Tibial nerve (tissue), 4 donors: ENCODE measurements at regions not wholly inside any gene's neighbourhood (a gene's known extent, or its start where the extent isn't known, plus 50 kb on each side); places are given as distances from the start of the nearest gene placed in this dataset.

Source experiments
- DNase-seq, 2 donors: peaks; one replicate each; pipeline ENCODE4 v3.0.0-alpha.2; 2019; ENCODE audit warnings: low spot score in 2 of 2
- H3K27ac ChIP-seq, 4 donors: fragments of 200-600 bp; sonication (generic) in 3 of 4; one replicate each; pipeline ENCODE4 v1.5.1; 2017 to 2019; ENCODE audit warnings: mild to moderate bottlenecking in 1 of 4
- H3K27me3 ChIP-seq, 2 donors: fragments of 200-600 bp; sonication (generic) in 1 of 2; one replicate each; pipeline versions ENCODE4 v1.5.1 to v1.6.0; 2017 to 2019
- H3K36me3 ChIP-seq, 3 donors: fragments of 200-600 bp; sonication (generic); one replicate each; pipeline ENCODE4 v1.5.1; 2018 to 2019
- H3K4me1 ChIP-seq, 4 donors: fragments of 200-600 bp; sonication (generic) in 3 of 4; one replicate each; pipeline ENCODE4 v1.5.1; 2017 to 2019
- H3K4me3 ChIP-seq, 4 donors: fragments of 200-600 bp; sonication (generic) in 3 of 4; one replicate each; pipeline ENCODE4 v1.5.1; 2017 to 2019; ENCODE audit warnings: mild to moderate bottlenecking in 1 of 4, moderate library complexity in 1 of 4
- H3K9me3 ChIP-seq, 4 donors: fragments of 200-600 bp; sonication (generic) in 3 of 4; one replicate each; pipeline ENCODE4 v1.5.1; 2017 to 2019
- EP300 ChIP-seq, 2 donors: sonication (generic); formaldehyde crosslinking; IDR thresholded peaks; one replicate each; pipeline ENCODE4 v1.6.1; 2017; ENCODE audit warnings: antibody characterized with exemption in 2 of 2, mild to moderate bottlenecking in 1 of 2
- POLR2A ChIP-seq, 2 donors: fragments of 450-650 bp; IDR thresholded peaks; one replicate each; pipeline ENCODE4 v1.6.1; 2017; ENCODE audit warnings: antibody characterized with exemption in 2 of 2, mild to moderate bottlenecking in 2 of 2, moderate library complexity in 2 of 2
- WGBS, 2 donors: methylation state at CpG; one replicate each; pipeline ENCODE4 v1.1.5; 2018; 5-methylcytosine and 5-hydroxymethylcytosine counted together
- TF ChIP-seq, protein P1 (sequence below), 5 experiments: fragments of 200-600 bp in 3 of 5; fragments of 450-650 bp in 2 of 5; sonication (generic) in 3 of 5; IDR thresholded peaks; one replicate each; pipeline ENCODE4 v1.5.1; 2016 to 2019; ENCODE audit warnings: antibody characterized with exemption in 5 of 5, mild to moderate bottlenecking in 3 of 5, moderate library complexity in 2 of 5

DNA sequence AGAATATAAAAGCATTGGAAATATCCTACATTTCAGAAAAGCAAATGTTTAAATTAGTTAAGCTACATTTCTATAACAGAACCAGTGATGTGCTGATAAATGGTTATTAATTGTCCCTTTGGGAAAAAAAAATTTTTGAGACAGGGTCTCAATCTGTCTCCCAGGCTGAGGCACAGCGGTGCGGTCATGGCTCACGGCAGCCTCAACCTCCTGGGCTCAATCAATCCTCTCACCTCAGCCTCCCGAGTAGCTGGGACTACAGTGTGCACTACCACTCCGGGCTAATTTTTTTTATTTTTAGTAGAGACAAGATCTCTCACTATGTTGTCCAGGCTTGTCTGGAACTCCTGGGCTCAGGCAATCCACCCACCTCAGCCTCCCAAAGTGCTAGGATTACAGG is 194.8 kb upstream of the SALL3 start:
- WGBS, 2 donors: 89 to 91% methylated on average over 5 of the region's 5 CpGs
- Histone ChIP-seq H3K9me3 (no peaks in the 10 kb centered on the region), H3K27ac (no peak overlapping the region), H3K27me3 (no peaks in the 10 kb centered on the region), H3K36me3 (no peaks in the 10 kb centered on the region), H3K4me1 (no peaks in the 10 kb centered on the region), H3K4me3 (no peak overlapping the region)
- TF ChIP-seq, protein P1, sequence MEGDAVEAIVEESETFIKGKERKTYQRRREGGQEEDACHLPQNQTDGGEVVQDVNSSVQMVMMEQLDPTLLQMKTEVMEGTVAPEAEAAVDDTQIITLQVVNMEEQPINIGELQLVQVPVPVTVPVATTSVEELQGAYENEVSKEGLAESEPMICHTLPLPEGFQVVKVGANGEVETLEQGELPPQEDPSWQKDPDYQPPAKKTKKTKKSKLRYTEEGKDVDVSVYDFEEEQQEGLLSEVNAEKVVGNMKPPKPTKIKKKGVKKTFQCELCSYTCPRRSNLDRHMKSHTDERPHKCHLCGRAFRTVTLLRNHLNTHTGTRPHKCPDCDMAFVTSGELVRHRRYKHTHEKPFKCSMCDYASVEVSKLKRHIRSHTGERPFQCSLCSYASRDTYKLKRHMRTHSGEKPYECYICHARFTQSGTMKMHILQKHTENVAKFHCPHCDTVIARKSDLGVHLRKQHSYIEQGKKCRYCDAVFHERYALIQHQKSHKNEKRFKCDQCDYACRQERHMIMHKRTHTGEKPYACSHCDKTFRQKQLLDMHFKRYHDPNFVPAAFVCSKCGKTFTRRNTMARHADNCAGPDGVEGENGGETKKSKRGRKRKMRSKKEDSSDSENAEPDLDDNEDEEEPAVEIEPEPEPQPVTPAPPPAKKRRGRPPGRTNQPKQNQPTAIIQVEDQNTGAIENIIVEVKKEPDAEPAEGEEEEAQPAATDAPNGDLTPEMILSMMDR (IDR thresholded peaks at IDR 0.05): no peak
- no peak for TF ChIP-seq EP300 (IDR thresholded peaks at IDR 0.05)
- no peak for TF ChIP-seq POLR2A (IDR thresholded peaks at IDR 0.05)
- DNase-seq: no peak

DNA sequence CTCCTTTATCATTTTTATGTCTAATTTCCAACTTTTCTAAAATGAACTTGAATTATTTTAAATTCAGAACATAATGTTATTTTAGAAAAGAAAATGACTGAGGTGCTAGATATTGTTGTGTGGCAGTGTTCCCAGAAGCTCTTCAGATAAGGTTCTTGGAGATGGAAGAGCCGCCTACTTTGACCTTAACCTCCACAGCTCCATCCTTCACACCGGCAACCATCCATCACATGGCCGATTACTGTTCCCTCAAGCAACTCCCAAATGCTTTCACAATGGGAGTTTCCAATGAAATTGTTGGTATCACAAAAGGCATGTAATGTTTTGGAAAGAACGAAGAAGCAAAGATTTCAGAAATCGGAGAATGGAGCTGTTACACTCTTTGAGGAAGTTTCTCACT is 193.9 kb upstream of the SALL3 start:
- TF ChIP-seq POLR2A (IDR thresholded peaks at IDR 0.05): no peak
- TF ChIP-seq, protein P1 (IDR thresholded peaks at IDR 0.05): no peak
- TF ChIP-seq EP300 (IDR thresholded peaks at IDR 0.05): no peak
- Histone ChIP-seq H3K4me3 (no peak overlapping the region), H3K9me3 (no peaks in the 10 kb centered on the region), H3K36me3 (no peaks in the 10 kb centered on the region), H3K27me3 (no peaks in the 10 kb centered on the region), H3K4me1 (no peaks in the 10 kb centered on the region), H3K27ac (no peak overlapping the region)
- WGBS, 2 donors: 69 to 78% methylated on average over 5 of the region's 5 CpGs
- no peak for DNase-seq

DNA sequence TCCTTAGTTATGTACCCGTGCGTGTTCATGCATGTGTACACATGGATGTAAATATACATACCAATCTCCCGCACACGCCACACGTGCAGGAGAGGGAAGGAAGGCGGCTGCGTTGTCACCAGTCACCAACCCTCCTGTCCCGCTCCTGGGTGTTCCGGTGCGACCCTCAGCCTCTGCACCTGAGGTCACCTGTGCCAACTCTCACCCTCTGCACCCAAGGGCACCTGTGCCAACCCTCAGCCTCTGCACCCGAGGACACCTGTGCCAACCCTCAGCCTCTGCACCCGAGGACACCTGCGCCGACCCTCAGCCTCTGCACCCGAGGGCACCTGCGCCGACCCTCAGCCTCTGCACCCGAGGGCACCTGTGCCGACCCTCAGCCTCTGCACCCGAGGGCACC is 192.8 kb upstream of the SALL3 start:
- no peak overlapping the region for H3K4me3 ChIP-seq
- 91 to 93% methylated on average over 20 of the region's 20 CpGs for WGBS, 2 donors
- TF ChIP-seq EP300 (IDR thresholded peaks at IDR 0.05) (no peak), POLR2A (IDR thresholded peaks at IDR 0.05) (no peak)
- TF ChIP-seq, protein P1 (IDR thresholded peaks at IDR 0.05): no peak
- no peaks in the 10 kb centered on the region for H3K9me3 ChIP-seq
- H3K27ac ChIP-seq: no peak overlapping the region
- H3K27me3 ChIP-seq: no peaks in the 10 kb centered on the region
- H3K36me3 ChIP-seq: no peaks in the 10 kb centered on the region
- no peaks in the 10 kb centered on the region for H3K4me1 ChIP-seq
- no peak for DNase-seq

DNA sequence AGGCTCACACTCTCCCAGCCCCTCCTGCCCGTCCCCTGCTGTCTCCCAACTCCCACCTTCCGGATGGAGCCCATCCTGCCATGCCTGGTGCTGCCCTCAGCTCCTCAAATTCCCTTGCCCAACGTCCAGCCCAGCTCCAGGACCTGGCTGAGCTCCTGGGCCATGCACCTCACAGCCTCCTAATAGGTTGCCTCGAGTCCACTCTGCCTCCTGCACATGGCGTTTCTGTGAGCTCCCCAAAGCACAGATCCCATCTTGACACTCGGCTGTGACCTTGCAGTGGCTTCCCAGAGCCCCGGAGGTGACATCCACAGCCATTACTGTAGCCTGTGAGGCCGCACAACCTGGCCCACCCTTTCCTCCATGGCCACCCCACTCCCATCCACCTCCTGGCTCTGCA is 191.9 kb upstream of the SALL3 start:
- TF ChIP-seq POLR2A (IDR thresholded peaks at IDR 0.05) (no peak), EP300 (IDR thresholded peaks at IDR 0.05) (no peak)
- TF ChIP-seq, protein P1 (IDR thresholded peaks at IDR 0.05): no peak
- Histone ChIP-seq H3K9me3 (no peaks in the 10 kb centered on the region), H3K27me3 (no peaks in the 10 kb centered on the region), H3K4me1 (no peaks in the 10 kb centered on the region), H3K4me3 (no peak overlapping the region), H3K27ac (no peak overlapping the region), H3K36me3 (no peaks in the 10 kb centered on the region)
- WGBS, 2 donors: 75 to 77% methylated on average over 8 of the region's 8 CpGs
- DNase-seq: no peak

DNA sequence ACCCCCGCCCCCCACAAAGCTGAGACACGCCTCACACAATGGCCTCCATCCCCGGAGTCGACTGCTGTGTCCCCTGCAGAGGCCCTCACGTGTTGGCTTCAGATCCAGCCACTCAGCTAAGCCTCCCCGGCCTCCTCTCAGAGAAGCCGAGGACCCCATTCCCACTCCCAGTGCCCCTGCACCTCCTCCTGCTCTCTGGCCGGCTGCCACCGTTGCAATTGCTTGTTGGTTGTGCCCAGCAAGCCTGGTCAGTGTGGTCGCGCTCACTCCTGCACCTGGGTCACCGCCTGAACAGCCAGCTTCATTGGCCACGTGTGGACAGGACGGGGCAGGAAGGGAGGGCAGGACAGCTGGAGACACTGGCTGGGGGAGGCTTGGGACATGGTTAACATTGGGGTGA is 191.5 kb upstream of the SALL3 start:
- Histone ChIP-seq H3K27me3 (no peaks in the 10 kb centered on the region), H3K27ac (no peak overlapping the region), H3K4me3 (no peak overlapping the region), H3K4me1 (no peaks in the 10 kb centered on the region), H3K9me3 (no peaks in the 10 kb centered on the region), H3K36me3 (no peaks in the 10 kb centered on the region)
- DNase-seq: no peak
- TF ChIP-seq EP300 (IDR thresholded peaks at IDR 0.05) (no peak), POLR2A (IDR thresholded peaks at IDR 0.05) (no peak)
- TF ChIP-seq, protein P1 (IDR thresholded peaks at IDR 0.05): no peak
- 82 to 85% methylated on average over 14 of the region's 14 CpGs for WGBS, 2 donors
